WTC11 (cell line): ENCODE measurements at regions not wholly inside any gene's neighbourhood (a gene's known extent, or its start where the extent isn't known, plus 50 kb on each side); places are given as distances from the start of the nearest gene placed in this dataset.

Source experiments
- CTCF ChIP-seq: fragments of 200-600 bp; IDR thresholded peaks from 2 replicates; pipeline ENCODE4 v1.8.0; 2022; ENCODE audit warnings: antibody characterized with exemption
- E2F5 ChIP-seq: sonication (generic); formaldehyde crosslinking; IDR thresholded peaks from 2 replicates; pipeline ENCODE4 v1.8.1; 2022; ENCODE audit warnings: mild to moderate bottlenecking, moderate library complexity, missing genetic modification reagents
- HMGXB4 ChIP-seq: sonication (generic); formaldehyde crosslinking; IDR thresholded peaks from 2 replicates; pipeline ENCODE4 v1.8.1; 2023; ENCODE audit warnings: mild to moderate bottlenecking, moderate library complexity, missing genetic modification reagents

- TF ChIP-seq HMGXB4, result no peak
- TF ChIP-seq CTCF, result no peak
- no peak for TF ChIP-seq E2F5
Measured at GRCh38 chr6:68052234-68052633, 582.8 kb upstream of the ADGRB3 start.
